ENCODE measurements at regions not wholly inside any gene's neighbourhood (a gene's known extent, or its start where the extent isn't known, plus 50 kb on each side); places are given as distances from the start of the nearest gene placed in this dataset.

DNA sequence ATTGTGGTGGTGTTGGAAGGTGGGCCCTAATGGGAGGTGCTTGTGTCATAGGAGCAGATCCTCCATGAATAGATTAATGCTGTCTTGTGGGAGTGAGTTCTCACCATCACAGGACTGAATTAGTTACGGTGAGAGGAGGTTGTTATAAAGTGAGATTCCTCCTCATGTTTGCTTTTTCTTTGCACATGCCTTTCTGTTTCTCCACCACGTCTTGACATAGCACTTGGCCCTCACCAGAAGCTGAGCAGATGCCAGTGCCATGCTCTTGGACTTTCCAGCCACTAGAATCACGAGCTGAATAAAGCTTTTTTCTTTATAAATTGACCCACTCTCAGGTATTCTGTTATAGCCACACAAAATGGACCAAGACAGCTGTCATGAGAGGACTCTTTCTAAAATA is 194.8 kb downstream of the PTPRU start:
- Mint-ChIP-seq H3K27ac (no peak overlapping the region), H3K4me3 (no peak overlapping the region), H3K36me3 (ENCODE audit: low read depth) (no peaks in the 10 kb centered on the region; the same call in 1 of the 2 replicates), H3K4me1 (ENCODE audit: low read depth) (no peaks in the 10 kb centered on the region), H3K9me3 (peaks cover 33% of the 10 kb centered on the region), H3K27me3 (ENCODE audit: insufficient read depth) (peaks cover 4% of the 10 kb centered on the region; the same call in 1 of the 2 replicates)
- no peak for DNase-seq
- TF ChIP-seq, protein P1, sequence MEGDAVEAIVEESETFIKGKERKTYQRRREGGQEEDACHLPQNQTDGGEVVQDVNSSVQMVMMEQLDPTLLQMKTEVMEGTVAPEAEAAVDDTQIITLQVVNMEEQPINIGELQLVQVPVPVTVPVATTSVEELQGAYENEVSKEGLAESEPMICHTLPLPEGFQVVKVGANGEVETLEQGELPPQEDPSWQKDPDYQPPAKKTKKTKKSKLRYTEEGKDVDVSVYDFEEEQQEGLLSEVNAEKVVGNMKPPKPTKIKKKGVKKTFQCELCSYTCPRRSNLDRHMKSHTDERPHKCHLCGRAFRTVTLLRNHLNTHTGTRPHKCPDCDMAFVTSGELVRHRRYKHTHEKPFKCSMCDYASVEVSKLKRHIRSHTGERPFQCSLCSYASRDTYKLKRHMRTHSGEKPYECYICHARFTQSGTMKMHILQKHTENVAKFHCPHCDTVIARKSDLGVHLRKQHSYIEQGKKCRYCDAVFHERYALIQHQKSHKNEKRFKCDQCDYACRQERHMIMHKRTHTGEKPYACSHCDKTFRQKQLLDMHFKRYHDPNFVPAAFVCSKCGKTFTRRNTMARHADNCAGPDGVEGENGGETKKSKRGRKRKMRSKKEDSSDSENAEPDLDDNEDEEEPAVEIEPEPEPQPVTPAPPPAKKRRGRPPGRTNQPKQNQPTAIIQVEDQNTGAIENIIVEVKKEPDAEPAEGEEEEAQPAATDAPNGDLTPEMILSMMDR (IDR thresholded peaks at IDR 0.05) = no peak

DNA sequence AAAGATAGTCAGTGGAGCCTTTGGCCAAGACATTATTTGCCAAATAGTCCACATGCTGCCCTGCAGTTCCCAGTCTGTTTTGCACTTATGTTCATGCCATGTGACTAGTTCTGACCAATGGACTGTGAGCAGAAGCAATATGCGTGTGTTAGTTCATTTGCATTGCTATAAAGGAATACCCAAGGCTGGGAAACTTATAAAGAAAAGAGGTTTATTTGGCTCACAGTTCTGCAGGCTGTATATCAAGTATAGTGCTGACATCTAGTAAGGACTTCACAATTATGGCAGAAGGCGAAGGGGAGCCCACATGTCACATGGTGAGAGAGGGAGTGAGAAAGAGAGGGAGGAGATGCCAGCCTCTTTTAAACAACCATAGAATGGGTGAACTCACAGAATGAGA is 193.3 kb downstream of the PTPRU start:
- TF ChIP-seq, protein P1 (IDR thresholded peaks at IDR 0.05) = no peak
- H3K27ac Mint-ChIP-seq = no peak overlapping the region
- H3K9me3 Mint-ChIP-seq = peaks cover 33% of the 10 kb centered on the region
- no peak overlapping the region for H3K4me3 Mint-ChIP-seq
- H3K36me3 Mint-ChIP-seq (ENCODE audit: low read depth) = no peaks in the 10 kb centered on the region; the same call in 1 of the 2 replicates
- DNase-seq = no peak
- H3K4me1 Mint-ChIP-seq (ENCODE audit: low read depth) = no peaks in the 10 kb centered on the region
- H3K27me3 Mint-ChIP-seq (ENCODE audit: insufficient read depth) = peaks cover 4% of the 10 kb centered on the region; the same call in 1 of the 2 replicates

DNA sequence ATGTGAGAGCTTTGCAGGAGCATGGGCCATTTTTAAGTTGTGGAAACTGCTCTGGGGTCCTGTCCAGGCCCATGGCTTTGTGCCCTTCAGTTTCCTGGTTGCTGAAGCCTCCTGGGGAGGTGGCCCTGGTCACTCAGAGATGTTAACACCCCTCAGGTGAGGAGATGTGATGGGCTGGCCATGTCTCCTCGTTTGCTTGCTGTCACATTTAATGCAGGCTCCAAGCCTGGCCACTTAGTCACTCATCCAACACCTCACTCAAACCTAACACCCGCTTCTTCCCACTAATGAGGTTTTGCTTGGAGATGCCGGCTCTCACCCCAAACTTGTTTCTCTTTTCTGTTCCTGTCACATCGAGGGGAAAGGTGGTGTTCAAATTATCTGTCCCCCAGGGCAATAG is 192.7 kb downstream of the PTPRU start:
- H3K4me1 Mint-ChIP-seq (ENCODE audit: low read depth) = no peaks in the 10 kb centered on the region
- H3K9me3 Mint-ChIP-seq = peaks cover 26% of the 10 kb centered on the region
- TF ChIP-seq, protein P1 (IDR thresholded peaks at IDR 0.05) = no peak
- H3K4me3 Mint-ChIP-seq = no peak overlapping the region
- no peak for DNase-seq
- peaks cover 5% of the 10 kb centered on the region; the same call in 1 of the 2 replicates for H3K27me3 Mint-ChIP-seq (ENCODE audit: insufficient read depth)
- H3K36me3 Mint-ChIP-seq (ENCODE audit: low read depth) = no peaks in the 10 kb centered on the region; the same call in 1 of the 2 replicates
- H3K27ac Mint-ChIP-seq = no peak overlapping the region

DNA sequence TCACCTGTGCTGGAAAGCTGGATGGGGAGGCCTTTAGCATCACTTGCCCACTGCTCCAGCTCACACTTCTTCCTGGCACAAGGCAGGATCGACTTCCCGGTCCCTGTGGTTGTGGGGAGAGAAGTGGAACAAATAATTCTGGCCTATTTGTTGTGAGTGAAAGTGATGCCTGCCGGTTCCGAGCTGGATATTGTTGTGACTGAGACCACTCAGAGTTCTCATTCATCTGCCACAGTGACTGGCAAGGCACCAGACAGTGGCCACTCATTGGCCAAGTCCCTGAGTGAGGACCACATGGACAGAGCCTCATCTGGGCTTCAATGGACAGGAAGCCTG is 191.9 kb downstream of the PTPRU start:
- TF ChIP-seq, protein P1 (IDR thresholded peaks at IDR 0.05) = no peak
- no peaks in the 10 kb centered on the region; the same call in 1 of the 2 replicates for H3K36me3 Mint-ChIP-seq (ENCODE audit: low read depth)
- H3K4me3 Mint-ChIP-seq = no peak overlapping the region
- H3K9me3 Mint-ChIP-seq = peaks cover 23% of the 10 kb centered on the region
- H3K4me1 Mint-ChIP-seq (ENCODE audit: low read depth) = no peaks in the 10 kb centered on the region
- peaks cover 5% of the 10 kb centered on the region; the same call in 1 of the 2 replicates for H3K27me3 Mint-ChIP-seq (ENCODE audit: insufficient read depth)
- H3K27ac Mint-ChIP-seq = no peak overlapping the region
- no peak for DNase-seq

DNA sequence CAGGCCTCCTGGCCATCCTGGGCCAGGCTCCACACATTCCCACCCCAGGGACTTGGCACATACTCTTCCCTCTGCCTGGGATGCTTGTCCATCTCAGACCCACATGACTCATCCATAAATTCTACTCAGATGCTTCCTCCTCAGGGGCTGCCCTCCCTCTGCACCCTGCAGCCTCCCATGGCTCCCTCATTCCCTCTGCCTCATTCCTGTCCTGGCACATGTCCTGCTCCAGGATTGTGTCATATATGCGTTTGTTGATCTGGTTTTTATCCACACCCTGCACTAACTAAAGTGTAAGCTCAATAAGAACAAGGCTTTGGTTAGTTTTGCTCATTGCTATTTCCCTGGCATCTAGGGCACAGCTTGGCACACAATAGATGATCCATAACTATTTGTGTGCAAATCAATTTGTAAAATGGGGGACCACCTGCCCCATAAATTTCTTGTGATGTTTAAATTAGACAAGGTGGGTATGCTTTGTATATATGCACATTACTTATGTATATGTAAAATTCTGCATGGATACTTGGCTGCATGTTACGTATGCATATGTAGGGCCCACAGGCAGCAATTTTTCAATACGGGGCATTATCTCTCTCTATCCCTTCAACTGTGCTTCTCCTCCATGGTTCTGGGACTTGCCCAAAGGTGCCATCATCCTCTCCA is 191.4 kb downstream of the PTPRU start:
- peaks cover 23% of the 10 kb centered on the region for H3K9me3 Mint-ChIP-seq
- no peaks in the 10 kb centered on the region; the same call in 1 of the 2 replicates for H3K36me3 Mint-ChIP-seq (ENCODE audit: low read depth)
- no peak overlapping the region for H3K27ac Mint-ChIP-seq
- TF ChIP-seq, protein P1 (IDR thresholded peaks at IDR 0.05) = no peak
- no peaks in the 10 kb centered on the region for H3K4me1 Mint-ChIP-seq (ENCODE audit: low read depth)
- no peak for DNase-seq
- H3K27me3 Mint-ChIP-seq (ENCODE audit: insufficient read depth) = peaks cover 5% of the 10 kb centered on the region; the same call in 1 of the 2 replicates
- H3K4me3 Mint-ChIP-seq = no peak overlapping the region

All from HFFc6 (cell line).